SH-SY5Y (cell line): ENCODE measurements at regions not wholly inside any gene's neighbourhood (a gene's known extent, or its start where the extent isn't known, plus 50 kb on each side); places are given as distances from the start of the nearest gene placed in this dataset.

Source experiments
- GATA2 ChIP-seq: IDR thresholded peaks from 2 replicates; pipeline ENCODE4 v1.6.1; 2011; ENCODE audit warnings: mild to moderate bottlenecking, low read depth, low read length
- GATA3 ChIP-seq: IDR thresholded peaks from 2 replicates; pipeline ENCODE4 v1.6.1; 2011; ENCODE audit warnings: low read depth, mild to moderate bottlenecking, low read length, moderate library complexity

- TF ChIP-seq GATA3 (no peak), GATA2 (no peak)
Observed at GRCh38 chr2:195289081-195289480, 367.9 kb upstream of the SLC39A10 start.
